Vagina (tissue), 2 donors: ENCODE measurements at regions not wholly inside any gene's neighbourhood (a gene's known extent, or its start where the extent isn't known, plus 50 kb on each side); places are given as distances from the start of the nearest gene placed in this dataset.

ENCODE experiments used
- POLR2A ChIP-seq, 2 donors: fragments of 450-650 bp; IDR thresholded peaks; one replicate each; pipeline ENCODE4 v1.6.1; 2017; ENCODE audit warnings: antibody characterized with exemption in 2 of 2, mild to moderate bottlenecking in 2 of 2, moderate library complexity in 2 of 2
- POLR2AphosphoS5 ChIP-seq, 2 donors: sonication (generic); formaldehyde crosslinking; IDR thresholded peaks; one replicate each; pipeline ENCODE4 v1.9.0; 2017; ENCODE audit warnings: antibody characterized with exemption in 2 of 2, mild to moderate bottlenecking in 2 of 2, low read depth in 1 of 2; ENCODE audit not compliant: insufficient read depth in 1 of 2
- TF ChIP-seq, protein P1 (sequence below), 3 experiments: fragments of 450-650 bp in 2 of 3; fragments of 200-600 bp in 1 of 3; sonication (generic) in 1 of 3; IDR thresholded peaks; one replicate each; pipeline ENCODE4 v1.5.1; 2017 to 2019; ENCODE audit warnings: antibody characterized with exemption in 3 of 3, mild to moderate bottlenecking in 2 of 3, moderate library complexity in 2 of 3

DNA sequence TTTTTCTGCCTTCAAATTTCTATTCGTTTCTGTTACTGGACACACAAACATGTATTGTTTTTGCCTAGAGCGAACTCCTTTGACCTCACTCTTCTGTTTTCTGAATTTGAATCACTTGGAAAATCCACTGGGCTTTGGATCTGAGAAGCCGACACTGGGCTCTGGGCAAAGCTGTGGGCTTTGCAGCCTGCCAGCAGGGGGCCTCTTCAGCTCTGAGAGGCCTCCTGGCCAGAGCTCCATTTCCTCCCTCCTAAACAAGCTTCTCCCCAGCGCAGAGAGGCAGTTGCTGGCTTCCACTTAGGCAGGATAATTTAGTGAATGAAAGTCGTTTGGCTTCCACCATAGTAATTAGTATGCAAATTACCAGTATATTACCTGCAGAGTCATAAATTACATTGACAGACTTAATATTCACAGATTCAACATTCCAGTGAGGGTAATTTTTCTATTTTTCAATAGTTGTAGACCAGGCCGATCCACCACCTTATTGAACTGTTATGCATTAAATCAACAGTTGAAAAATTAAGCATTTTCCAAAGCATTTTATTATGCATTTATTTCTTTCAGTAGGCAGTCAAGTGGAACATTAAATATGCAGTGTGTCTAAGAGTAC lies 104.0 kb upstream of the ZNF366 start:
- TF ChIP-seq, protein P1, sequence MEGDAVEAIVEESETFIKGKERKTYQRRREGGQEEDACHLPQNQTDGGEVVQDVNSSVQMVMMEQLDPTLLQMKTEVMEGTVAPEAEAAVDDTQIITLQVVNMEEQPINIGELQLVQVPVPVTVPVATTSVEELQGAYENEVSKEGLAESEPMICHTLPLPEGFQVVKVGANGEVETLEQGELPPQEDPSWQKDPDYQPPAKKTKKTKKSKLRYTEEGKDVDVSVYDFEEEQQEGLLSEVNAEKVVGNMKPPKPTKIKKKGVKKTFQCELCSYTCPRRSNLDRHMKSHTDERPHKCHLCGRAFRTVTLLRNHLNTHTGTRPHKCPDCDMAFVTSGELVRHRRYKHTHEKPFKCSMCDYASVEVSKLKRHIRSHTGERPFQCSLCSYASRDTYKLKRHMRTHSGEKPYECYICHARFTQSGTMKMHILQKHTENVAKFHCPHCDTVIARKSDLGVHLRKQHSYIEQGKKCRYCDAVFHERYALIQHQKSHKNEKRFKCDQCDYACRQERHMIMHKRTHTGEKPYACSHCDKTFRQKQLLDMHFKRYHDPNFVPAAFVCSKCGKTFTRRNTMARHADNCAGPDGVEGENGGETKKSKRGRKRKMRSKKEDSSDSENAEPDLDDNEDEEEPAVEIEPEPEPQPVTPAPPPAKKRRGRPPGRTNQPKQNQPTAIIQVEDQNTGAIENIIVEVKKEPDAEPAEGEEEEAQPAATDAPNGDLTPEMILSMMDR (IDR thresholded peaks at IDR 0.05): peak; percentile 63 to 79 (median 72)
- TF ChIP-seq POLR2AphosphoS5 (IDR thresholded peaks at IDR 0.05; ENCODE audit: insufficient read depth in 1 of 2, low read depth in 1 of 2) (peak; percentile 27), POLR2A (IDR thresholded peaks at IDR 0.05) (no peak)
